ENCODE measurements at regions not wholly inside any gene's neighbourhood (a gene's known extent, or its start where the extent isn't known, plus 50 kb on each side); places are given as distances from the start of the nearest gene placed in this dataset.

GRCh38 chr4:28811025-28811424 lies 1909.1 kb upstream of the PCDH7 start:
- DNase-seq, result no peak
- TF ChIP-seq POLR2A (IDR thresholded peaks at IDR 0.05), result no peak
- no peak for TF ChIP-seq EP300 (IDR thresholded peaks at IDR 0.05)
- TF ChIP-seq CTCF (IDR thresholded peaks at IDR 0.05), result no peak
- no peak for TF ChIP-seq POLR2AphosphoS5 (IDR thresholded peaks at IDR 0.05)
- H3K4me3 ChIP-seq, result no peak overlapping the region
- no peaks in the 10 kb centered on the region for H3K36me3 ChIP-seq
- H3K9me3 ChIP-seq, result peaks cover 0 to 23% (median 11%) of the 10 kb centered on the region in 4 donors
- 77 to 83% (median 82%) methylated on average over 2 of the region's 2 CpGs for WGBS, 5 donors
- H3K27ac ChIP-seq, result no peak overlapping the region
- intact Hi-C loops (cut with DNase I; ENCODE audit: low total_unique reads), result no loop called here
- no peaks in the 10 kb centered on the region for H3K27me3 ChIP-seq
- no peaks in the 10 kb centered on the region for H3K4me1 ChIP-seq

- no peak for DNase-seq
- H3K27ac ChIP-seq, result no peak overlapping the region
- no peaks in the 10 kb centered on the region for H3K36me3 ChIP-seq
- no peak for TF ChIP-seq POLR2A (IDR thresholded peaks at IDR 0.05)
- TF ChIP-seq CTCF (IDR thresholded peaks at IDR 0.05), result no peak
- no peak for TF ChIP-seq EP300 (IDR thresholded peaks at IDR 0.05)
- TF ChIP-seq POLR2AphosphoS5 (IDR thresholded peaks at IDR 0.05), result no peak
- H3K9me3 ChIP-seq, result peaks cover 0 to 2% (median 0%) of the 10 kb centered on the region in 4 donors
- intact Hi-C loops (cut with DNase I; ENCODE audit: low total_unique reads), result no loop called here
- no peak overlapping the region for H3K4me3 ChIP-seq
- H3K4me1 ChIP-seq, result no peaks in the 10 kb centered on the region
- no peaks in the 10 kb centered on the region for H3K27me3 ChIP-seq
Observed at GRCh38 chr4:28822163-28822562, 1898.0 kb upstream of the PCDH7 start.

- Histone ChIP-seq H3K9me3 (peaks cover 0 to 15% (median 4%) of the 10 kb centered on the region in 4 donors), H3K36me3 (no peaks in the 10 kb centered on the region), H3K27me3 (no peaks in the 10 kb centered on the region), H3K4me3 (no peak overlapping the region), H3K27ac (no peak overlapping the region), H3K4me1 (no peaks in the 10 kb centered on the region)
- intact Hi-C loops (cut with DNase I; ENCODE audit: low total_unique reads), result no loop called here
- WGBS, 5 donors, result 92 to 98% (median 95%) methylated on average over 18 to 24 of the region's 24 CpGs
- TF ChIP-seq POLR2A (IDR thresholded peaks at IDR 0.05), result no peak
- no peak for TF ChIP-seq CTCF (IDR thresholded peaks at IDR 0.05)
- no peak for TF ChIP-seq POLR2AphosphoS5 (IDR thresholded peaks at IDR 0.05)
- TF ChIP-seq EP300 (IDR thresholded peaks at IDR 0.05), result no peak
- DNase-seq, result no peak
Observed at GRCh38 chr4:28827866-28828265, 1892.3 kb upstream of the PCDH7 start.

GRCh38 chr4:28831867-28832266 lies 1888.3 kb upstream of the PCDH7 start:
- H3K9me3 ChIP-seq, result peaks cover 0 to 15% (median 4%) of the 10 kb centered on the region in 4 donors
- no peak for TF ChIP-seq EP300 (IDR thresholded peaks at IDR 0.05)
- TF ChIP-seq CTCF (IDR thresholded peaks at IDR 0.05), result no peak
- no peak for TF ChIP-seq POLR2AphosphoS5 (IDR thresholded peaks at IDR 0.05)
- no peak for TF ChIP-seq POLR2A (IDR thresholded peaks at IDR 0.05)
- H3K36me3 ChIP-seq, result no peaks in the 10 kb centered on the region
- no peak for DNase-seq
- no peak overlapping the region for H3K27ac ChIP-seq
- no peaks in the 10 kb centered on the region for H3K4me1 ChIP-seq
- no peak overlapping the region for H3K4me3 ChIP-seq
- no peaks in the 10 kb centered on the region for H3K27me3 ChIP-seq
- 75 to 84% (median 79%) methylated on average over 3 of the region's 3 CpGs for WGBS, 5 donors
- intact Hi-C loops (cut with DNase I; ENCODE audit: low total_unique reads), result no loop called here
